ENCODE measurements at regions not wholly inside any gene's neighbourhood (a gene's known extent, or its start where the extent isn't known, plus 50 kb on each side); places are given as distances from the start of the nearest gene placed in this dataset.

GRCh38 chr10:83994325-83994724 is 145.0 kb upstream of the GHITM start:
- TF ChIP-seq CTCF (IDR thresholded peaks at IDR 0.05; ENCODE audit: low read length) (no peak), EZH2 (IDR thresholded peaks at IDR 0.05; ENCODE audit: borderline replicate concordance, low read length) (no peak)

All from OCI-LY1 (cell line).